ENCODE measurements at regions not wholly inside any gene's neighbourhood (a gene's known extent, or its start where the extent isn't known, plus 50 kb on each side); places are given as distances from the start of the nearest gene placed in this dataset.
"Not testable (repeated sequence)": the region's sequence is repeated elsewhere in the genome, so short reads cannot be mapped to it uniquely, and the experiment has no call there.

GRCh38 chrX:947262-947661 is 265.2 kb downstream of the CRLF2 start:
- TF ChIP-seq CTCF (IDR thresholded peaks at IDR 0.05; ENCODE audit: low read depth, low read length, poor library complexity, severe bottlenecking); EZH2phosphoT487 (IDR thresholded peaks at IDR 0.05; ENCODE audit: borderline replicate concordance, low read length): not testable (repeated sequence)

Measured in DOHH2 (cell line).